GM21390 (cell line): ENCODE measurements at regions not wholly inside any gene's neighbourhood (a gene's known extent, or its start where the extent isn't known, plus 50 kb on each side); places are given as distances from the start of the nearest gene placed in this dataset.
"Not testable (repeated sequence)": the region's sequence is repeated elsewhere in the genome, so short reads cannot be mapped to it uniquely, and the experiment has no call there.

Experiments used
- ATAC-seq: cut with Tn5 transposase; IDR thresholded peaks from one replicate; pipeline ENCODE4 v1.9.1; 2021; ENCODE audit not compliant: unreplicated experiment

- ATAC-seq, result peak; percentile 38
These were observed 425.5 kb downstream of the BCKDHB start for GRCh38 chr6:80531681-80532619.

DNA sequence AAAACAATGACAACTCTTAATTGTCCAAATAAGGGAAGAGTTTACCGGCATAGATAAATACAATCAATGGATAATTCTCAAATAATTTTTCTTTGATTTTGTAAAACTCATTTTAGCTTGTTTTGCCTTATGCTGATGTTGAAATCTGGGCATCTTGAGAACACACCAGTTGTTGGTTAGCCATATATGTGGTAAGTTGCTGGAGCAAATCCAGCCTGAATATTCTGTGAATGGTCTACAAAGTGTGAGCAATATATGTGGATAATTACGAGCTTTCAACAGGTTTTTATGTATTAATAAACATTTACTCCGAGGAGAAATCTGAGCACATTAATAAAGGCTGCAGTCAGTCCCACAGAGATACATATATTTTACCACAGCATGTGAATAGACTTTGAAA is 423.6 kb downstream of the BCKDHB start:
- ATAC-seq, result no peak

DNA sequence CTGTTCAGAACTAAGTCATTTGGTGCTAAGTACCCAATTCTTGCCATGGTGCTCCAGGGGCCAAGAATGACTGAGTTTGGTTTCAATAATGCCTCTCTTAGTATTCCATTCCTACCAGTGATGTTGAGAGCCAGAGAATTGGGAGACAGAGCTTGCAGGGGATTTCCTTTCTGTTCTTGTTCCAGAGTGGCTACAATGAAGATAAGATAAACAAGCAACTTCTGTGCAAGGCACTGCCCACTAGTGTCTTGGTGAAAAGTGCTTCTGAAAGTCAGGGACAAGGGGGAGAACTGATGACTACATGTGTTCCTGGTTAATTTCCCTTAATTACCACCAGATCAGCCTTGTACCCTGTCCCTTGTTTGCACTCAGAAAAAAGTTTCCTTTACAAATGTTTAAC is 421.6 kb downstream of the BCKDHB start:
- ATAC-seq, result no peak

- no peak for ATAC-seq
These were observed 421.1 kb downstream of the BCKDHB start for GRCh38 chr6:80527552-80528052.

- no peak for ATAC-seq
These were observed 417.1 kb downstream of the BCKDHB start for GRCh38 chr6:80523531-80523997.

DNA sequence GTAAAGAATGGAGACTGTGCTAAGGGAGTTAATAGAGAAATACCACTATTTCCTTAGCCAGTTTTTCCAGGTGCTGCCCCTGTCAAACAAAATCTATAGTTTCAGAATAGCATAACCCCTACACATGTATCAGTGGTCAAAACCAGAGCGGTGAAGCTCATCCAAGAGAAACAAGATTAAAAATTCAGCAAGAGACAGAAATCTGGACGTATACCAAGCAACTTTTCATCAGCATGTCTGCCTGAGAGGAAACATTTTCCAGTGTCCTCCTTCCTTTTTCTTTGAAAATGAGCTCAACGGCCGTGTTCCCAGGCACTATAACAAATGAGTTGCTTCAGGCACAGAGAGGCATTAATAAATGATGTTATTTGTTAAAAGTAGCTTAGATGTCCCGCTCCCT is 416.5 kb downstream of the BCKDHB start:
- no peak for ATAC-seq

- no peak for ATAC-seq
These were observed 416.1 kb downstream of the BCKDHB start for GRCh38 chr6:80522576-80522975.

- ATAC-seq, result no peak
These were observed 413.5 kb downstream of the BCKDHB start for GRCh38 chr6:80519811-80520594.

GRCh38 chr6:80517525-80517924 is 411.1 kb downstream of the BCKDHB start:
- no peak for ATAC-seq

- ATAC-seq, result not testable (repeated sequence)
These were observed 404.1 kb downstream of the BCKDHB start for GRCh38 chr6:80510521-80510920.

DNA sequence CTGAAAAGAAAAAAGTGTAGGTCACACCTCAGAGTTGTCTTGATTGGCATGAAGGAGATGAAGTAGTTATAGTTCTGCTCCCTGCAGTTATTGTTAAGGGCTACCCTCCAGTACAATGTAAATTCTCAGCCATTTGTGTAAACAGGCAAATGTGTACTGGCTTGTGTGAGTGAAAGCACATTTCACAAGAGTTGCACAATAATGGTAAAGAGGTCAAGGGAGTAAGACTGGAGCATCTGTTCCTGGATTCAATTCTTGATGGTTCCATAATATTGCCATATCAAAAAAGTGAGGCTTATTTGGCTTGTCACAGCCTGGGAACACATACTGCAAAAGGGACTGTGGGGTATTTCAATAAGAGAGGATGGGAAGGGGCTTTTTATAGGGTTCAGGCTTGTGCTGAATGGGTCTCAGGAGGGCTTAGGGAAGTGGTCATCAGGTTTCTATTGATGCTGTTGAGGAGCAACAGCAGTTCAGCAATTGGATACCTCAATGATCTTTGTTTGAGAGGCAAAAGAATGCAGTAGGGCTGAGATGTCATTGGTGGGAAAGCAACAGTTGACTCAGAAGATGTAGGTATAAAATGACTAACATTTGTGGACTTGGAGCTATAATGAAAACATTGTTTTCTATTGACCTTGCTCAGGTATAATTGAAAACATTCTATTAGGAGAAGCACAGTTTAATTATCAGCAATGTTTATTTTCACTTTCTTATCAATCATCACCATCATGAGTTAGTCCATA is 402.6 kb downstream of the BCKDHB start:
- ATAC-seq, result no peak

DNA sequence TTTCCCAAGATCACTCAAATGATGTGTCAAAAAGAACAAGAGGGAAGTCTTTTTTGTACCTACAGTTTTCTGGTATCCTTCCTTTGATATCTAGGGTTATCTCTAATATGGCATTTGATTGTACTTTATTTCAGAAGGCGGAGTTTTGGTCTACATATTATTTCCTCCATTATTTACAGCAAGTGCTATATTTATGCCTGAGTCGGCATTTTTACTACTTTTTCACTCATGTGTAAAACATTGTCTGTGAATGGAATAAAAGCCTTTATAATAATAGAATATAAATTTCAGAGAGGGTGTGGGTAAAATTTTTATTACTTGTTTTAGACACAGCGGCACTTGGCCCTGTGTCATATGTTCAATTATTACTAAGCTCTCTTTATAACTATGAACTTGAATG is 398.4 kb downstream of the BCKDHB start:
- ATAC-seq, result no peak

DNA sequence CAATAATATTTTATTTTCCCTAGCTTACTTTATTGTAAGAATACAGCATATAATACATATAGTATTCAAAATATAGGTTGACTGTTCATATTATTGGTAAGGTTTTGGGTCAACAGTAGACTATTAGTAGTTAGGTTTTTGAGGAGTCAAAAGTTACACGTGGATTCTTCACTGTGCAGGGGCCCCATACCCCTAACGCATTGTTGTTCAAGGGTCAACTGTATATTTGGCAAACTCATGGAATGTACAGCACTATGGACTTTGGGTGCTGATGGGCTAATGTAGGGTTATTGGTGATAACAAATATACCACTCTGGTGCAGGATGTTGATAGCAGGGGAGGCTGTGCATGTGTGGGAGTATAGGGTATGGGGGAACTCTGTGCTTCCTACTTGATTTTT is 397.2 kb downstream of the BCKDHB start:
- ATAC-seq, result no peak

- no peak for ATAC-seq
These were observed 396.4 kb downstream of the BCKDHB start for GRCh38 chr6:80502871-80503270.

DNA sequence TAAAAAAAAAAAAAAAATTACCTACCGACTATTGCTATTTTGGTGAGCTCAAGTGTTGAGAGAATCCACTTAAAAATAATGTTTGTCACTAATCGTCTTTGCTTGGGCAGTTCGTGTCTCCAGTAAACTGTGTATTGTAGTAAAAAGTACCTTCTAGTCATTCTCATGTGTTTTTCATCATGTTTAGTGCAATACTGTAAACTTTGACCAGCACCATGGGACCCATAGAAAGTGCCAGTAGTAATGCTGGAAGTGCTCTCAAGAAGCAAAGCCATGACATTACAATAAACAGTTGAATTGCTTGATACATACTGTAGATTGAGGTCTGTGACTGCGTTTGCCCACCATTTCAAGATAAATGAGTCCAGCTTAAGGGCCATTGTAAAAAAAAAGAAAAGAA is 395.2 kb downstream of the BCKDHB start:
- ATAC-seq, result no peak

DNA sequence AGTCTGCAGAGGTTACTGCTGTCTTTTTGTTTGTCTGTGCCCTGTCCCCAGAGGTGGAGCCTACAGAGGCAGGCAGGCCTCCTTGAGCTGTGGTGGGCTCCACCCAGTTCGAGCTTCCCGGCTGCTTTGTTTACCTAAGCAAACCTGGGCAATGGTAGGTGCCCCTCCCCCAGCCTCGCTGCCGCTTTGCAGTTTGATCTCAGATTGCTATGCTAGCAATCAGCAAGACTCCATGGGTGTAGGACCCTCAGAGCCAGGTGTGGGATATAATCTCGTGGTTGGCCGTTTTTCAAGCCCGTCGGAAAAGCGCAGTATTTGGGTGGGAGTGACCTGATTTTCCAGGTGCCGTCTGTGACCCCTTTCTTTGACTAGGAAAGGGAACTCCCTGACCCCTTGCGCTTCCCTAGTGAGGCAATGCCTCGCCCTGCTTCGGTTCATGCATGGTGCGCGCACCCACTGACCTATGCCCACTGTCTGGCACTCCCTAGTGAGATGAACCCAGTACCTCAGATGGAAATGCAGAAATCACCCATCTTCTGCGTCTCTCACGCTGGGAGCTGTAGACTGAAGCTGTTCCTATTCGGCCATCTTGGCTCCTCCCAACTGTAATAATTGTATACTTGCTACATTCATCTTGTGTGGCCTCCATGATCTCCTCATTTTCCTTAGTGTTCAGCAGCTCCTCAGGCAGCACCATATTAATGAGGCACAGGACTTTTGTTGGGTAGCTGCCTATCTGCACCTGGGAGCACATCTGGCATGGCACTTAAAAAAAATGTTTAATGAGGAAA is 391.4 kb downstream of the BCKDHB start:
- not testable (repeated sequence) for ATAC-seq

GRCh38 chr6:80489911-80490635 is 383.6 kb downstream of the BCKDHB start:
- peak; percentile 85 for ATAC-seq

DNA sequence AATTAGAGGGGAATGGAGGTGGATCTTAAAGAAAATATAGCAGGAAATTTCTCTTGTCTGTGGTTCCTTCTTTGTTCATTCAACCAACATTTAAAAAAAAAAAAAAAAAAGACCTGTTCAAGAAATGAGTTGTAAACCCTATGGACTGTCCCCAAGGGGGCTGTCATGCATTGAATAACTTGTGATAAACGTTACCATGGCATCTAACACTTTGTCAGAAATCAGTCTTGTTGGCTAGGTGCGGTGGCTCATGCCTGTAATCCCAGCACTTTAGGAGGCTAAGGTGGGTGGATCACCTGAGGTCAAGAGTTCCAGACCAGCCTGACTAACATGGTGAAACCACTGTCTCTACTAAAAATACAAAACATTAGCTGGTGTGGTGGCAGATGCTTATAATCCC is 381.7 kb downstream of the BCKDHB start:
- no peak for ATAC-seq

- not testable (repeated sequence) for ATAC-seq
These were observed 379.0 kb downstream of the BCKDHB start for GRCh38 chr6:80485494-80485893.

- ATAC-seq, result no peak
These were observed 375.6 kb downstream of the BCKDHB start for GRCh38 chr6:80482056-80482455.
